ENCODE measurements at regions not wholly inside any gene's neighbourhood (a gene's known extent, or its start where the extent isn't known, plus 50 kb on each side); places are given as distances from the start of the nearest gene placed in this dataset.

DNA sequence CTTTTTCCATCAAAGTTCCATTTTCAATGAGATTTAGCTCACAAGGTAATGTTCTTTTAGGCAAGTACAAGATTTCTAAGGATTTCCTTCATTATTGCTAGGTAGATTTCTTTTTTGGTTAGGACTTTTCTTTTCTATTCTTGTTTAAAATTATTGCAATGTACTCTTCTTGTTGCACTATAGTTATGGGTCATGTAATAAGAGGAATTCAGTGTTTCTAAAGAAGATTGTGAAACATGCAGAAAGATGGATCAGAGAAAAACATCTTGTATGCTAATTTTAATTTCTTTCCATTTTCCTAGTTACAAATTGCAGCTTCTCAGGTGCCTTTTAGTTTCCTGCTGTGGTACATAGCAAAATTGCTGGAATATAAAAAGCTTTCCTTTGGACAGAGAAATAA lies 56.1 kb downstream of the BTG1 start:
- DNase-seq (ENCODE audit: low read depth), result no peak

DNA sequence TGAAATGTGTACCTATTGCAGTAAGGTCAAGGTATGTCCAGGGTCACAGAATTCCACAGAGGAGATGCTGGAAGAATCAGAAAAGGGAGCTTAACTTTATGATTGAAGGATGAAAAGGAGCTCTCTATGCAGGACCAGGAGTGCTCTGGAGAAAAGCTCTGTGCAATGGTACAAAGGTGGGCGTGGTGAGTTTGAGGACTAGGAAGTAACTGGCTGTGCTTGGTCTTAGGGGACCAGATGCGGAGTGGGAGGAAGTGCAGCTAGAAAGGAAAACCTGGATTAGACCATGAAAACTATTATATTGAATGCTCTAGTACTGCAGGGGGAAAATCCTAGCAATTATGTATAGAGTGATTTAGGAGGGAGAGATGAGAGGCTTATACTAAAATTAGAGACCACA lies 56.8 kb downstream of the BTG1 start:
- no peak for DNase-seq (ENCODE audit: low read depth)

DNA sequence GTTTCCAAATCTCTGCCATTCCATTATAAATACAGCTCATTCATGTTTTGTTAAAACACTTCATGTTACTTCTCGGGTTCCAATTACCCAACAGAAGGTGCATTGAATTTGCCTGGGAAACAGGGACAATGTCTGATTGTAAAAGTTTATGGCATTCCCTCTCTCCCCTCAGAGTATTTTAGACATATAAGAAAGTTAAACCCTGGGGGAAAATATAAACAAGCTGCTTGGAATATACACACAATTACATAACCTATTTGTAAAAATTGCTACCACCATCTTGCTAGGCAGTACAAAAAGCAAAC lies 60.0 kb downstream of the BTG1 start:
- DNase-seq (ENCODE audit: low read depth), result no peak

DNA sequence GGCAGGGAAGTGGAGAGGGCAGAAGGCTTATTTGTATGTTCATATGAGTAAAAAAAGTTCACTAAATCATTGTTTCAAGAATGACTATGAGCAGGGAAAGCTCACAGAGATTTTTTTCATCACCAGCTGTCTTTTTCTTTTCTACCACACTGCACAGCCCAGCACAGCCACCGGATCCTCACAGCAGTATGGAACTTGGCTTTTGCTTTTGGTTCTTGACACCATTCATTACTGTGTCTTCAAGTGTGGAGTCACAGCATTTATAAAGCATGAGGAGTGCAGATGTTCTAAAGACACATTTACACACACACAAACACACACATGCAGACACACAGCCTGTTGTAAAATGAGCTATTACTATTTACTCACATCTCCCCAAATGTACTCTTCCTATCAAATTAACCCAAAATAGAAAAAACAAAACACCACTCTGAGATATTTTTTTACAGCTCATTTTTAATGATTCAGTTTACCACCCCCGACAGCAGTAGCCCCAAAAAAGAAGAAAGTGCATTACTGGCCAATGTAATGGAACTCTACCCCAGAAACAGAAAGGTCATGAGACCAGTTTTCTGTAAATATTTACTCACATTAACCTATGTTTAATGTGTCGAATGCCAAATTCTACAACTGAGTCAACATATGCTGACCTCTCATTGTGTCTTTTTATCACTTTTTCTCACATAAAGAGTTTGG lies 60.5 kb downstream of the BTG1 start:
- no peak for DNase-seq (ENCODE audit: low read depth)

DNA sequence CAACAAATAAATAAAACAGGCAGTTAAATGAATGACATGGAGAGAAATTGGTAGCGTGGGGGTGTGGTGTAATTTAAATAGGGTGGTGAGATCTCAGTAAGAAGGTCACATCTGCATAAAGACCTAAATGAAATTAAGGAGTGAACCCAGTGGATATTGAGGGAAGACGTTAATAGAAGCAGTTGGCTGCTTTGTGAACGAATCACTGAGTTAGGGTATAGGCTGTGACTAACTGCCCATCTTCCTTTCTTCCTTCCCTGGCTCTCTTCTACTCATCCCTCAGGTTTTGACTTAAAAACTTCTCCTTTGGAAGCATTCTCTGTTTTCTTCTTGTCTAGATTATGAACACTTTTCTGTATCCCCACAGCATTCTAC lies 64.7 kb downstream of the BTG1 start:
- DNase-seq (ENCODE audit: low read depth), result no peak

DNA sequence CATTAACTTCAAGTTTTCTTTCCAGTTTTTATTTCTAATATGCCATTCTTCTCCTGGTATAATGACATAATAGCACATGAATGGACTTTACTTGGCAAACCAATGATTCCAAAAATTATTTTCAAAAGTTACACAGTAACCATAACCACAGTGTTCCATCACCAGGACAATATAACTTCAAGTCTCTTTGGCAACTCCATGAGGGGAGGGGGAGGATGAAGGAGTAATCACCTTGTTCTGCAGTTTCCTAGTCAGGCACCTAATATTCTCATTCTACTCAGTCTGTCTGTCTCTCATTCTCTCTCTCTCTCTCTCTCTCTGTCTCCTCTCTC lies 66.6 kb downstream of the BTG1 start:
- no peak for DNase-seq (ENCODE audit: low read depth)

DNA sequence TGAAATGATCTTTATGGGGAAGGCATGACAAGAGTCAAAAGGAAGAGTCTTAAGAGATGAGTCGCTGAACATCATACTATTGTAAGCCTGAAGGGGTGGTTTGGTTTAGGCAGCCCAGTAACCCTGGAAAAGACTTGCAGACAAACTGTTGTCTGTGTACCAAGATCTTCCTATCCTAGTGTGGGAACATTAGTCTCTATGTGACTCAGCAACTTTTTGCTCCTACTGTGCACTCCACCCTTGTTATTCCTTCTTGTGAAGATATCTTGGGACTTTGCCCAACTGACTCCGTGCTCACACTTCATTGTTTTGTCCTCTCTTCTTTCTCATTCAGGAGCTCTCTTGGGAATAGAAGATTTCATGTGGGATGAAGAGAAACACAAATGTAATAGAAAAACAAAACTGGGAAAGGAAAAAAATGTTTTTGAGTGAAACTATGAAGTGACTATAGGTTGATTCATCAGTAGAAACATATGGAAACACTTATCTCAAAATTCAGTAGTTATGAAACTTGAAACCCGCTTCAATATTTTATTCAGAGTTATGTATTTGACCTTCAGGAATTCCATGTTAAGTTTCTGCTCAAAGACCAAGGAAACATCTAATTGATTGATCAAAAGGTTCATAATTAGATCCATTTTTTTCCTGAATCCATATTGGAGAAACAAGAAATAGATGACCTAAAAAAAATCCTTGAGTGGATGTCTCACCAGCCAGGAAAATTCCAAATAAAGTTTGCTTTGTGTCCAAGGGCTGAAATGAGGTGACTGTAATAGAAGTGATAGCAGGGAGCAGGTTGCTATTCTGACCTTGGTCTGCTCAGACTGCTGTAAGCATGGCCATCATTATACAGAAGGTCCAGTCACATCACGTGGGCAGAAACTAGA lies 67.2 kb downstream of the BTG1 start:
- DNase-seq (ENCODE audit: low read depth), result no peak

DNA sequence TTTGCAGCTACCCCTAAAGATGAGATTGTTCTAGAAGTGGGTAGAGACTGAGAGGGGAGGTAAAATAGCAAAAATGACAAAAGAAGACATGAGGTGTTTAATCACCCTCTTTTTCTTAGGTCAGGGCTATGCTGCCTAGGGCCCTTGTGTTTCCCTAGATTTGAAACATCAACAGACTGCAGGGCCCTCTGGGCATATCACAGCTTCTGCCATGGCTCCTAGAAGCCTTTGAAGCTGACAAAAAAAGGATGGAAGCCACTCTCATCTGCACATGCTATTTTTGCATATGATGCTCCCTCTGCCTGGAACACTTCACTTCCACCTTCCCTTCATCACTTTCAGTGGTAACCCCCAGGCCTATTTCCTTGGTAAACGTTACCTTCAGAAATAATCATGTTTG lies 68.1 kb downstream of the BTG1 start:
- no peak for DNase-seq (ENCODE audit: low read depth)

DNA sequence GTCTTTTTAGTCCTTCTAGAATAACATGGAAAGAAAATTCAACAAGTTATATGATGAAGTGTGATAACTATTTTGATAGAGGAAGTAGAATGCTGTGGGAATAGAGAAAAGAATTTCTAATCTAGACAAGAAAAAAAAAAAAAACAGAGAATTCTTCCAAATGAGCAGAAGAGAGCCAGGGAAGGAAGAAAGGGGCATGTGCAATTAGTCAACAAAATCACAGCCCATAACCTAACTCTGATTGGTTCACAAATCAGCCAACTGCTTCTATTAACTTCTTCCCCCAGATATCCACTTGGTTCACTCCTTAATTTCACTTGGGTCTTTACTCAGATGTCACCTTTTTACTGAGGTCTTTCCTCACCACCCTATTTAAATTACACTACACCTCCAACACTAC lies 69.5 kb downstream of the BTG1 start:
- DNase-seq (ENCODE audit: low read depth), result no peak

DNA sequence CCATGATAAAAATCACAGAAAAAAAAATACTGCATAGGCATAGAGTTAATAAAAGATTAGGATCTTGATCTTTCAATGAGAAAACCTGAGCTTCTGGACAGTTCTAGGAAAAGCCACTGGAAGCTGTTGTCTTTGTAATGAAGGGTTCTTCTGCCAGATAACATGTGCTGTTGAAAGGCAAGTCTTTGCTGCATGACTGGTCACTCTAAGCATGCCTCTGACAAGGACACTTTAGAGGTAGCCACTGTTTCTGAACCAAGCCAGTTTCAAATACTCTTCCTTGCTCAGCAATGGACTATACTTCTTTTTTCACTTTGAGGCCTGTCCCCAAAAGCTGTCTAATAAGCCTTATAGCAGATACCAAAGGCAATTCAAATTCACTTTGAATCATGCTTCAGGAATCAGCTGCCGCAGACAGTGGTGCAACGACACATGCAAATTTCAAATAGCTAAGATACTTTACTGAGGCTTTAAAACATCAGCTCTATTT lies 70.2 kb downstream of the BTG1 start:
- DNase-seq (ENCODE audit: low read depth), result no peak

DNA sequence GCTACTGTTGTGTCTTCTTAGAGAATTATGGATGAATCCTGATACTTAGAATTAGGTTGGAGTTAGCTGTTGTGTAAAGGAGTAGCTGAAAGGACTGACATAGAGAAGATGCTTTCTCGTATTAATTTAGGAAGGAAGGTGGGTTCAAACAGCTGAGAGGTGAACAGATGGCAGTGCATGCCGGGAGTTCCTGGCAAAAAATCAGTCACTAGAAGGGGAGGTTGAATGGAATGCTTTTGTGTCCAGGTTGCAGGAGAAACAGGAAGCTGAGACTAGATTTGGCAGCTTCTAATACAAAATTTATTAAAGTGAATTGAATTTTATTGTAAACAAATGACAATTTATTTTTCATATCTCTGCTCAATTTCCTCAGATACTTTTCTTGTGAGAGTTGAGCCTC lies 70.8 kb downstream of the BTG1 start:
- DNase-seq (ENCODE audit: low read depth), result no peak

DNA sequence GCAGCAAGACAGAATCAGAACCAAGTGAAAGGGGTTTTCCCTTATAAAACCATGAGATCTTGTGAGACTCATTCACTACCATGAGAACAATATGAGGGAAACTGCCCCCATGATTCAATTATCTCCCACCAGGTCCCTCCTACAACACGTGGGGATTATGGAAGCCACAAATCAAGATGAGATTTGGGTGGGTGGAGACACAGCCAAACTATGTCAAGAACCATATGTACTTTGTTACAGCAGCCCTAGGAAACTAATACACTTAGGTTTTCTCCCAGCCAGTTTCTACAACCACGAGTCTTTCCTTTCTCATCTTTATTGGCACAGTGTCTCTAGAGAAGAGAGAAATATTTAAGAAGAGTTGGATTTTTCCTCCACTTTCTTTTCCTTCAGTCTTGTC lies 72.6 kb downstream of the BTG1 start:
- no peak for DNase-seq (ENCODE audit: low read depth)

DNA sequence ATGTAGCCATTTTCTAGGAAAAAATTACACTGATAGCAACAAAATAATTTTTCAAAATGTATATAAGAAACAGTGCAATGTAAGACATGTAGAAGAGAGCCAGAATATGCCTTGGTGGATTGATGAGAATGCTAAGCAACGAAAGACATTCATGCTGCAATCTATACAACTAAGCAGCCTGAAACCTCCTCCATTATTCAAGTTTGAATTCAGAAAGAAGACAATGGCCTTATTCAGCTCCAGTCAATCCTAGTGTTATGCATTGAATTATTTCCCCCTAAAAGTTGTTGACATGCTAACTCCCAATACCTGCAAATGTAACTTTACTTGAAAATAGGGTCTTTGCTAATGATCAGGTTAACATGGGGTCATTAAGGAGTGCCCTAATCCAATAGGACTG lies 73.5 kb downstream of the BTG1 start:
- no peak for DNase-seq (ENCODE audit: low read depth)

DNA sequence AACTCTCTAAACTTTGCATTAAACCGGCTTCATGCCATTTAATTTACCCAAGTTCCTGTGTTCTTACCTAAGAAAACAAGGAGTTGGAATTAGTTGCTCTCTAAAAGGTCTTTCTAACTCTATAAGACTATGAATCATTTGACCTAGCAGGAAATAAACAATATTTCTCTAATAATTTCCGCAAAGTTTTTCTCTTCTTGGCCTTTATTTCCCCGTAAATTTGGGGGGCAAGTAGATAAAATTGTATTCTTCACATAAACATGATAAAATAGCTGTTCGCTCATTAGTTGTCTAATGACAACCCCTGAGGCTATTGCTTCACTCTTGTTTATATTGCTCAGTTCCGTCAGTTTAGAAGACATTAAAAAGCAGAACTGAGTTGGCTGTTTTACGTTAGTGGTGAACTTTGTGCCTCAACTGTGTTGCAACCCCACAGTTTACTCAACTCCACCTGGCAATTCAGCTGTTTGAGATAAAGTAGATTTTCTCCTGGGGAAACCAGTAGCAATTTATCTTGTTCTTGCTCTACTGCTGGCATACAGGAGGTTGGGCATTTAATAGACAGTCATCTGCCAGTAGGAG lies 74.7 kb downstream of the BTG1 start:
- no peak for DNase-seq (ENCODE audit: low read depth)

DNA sequence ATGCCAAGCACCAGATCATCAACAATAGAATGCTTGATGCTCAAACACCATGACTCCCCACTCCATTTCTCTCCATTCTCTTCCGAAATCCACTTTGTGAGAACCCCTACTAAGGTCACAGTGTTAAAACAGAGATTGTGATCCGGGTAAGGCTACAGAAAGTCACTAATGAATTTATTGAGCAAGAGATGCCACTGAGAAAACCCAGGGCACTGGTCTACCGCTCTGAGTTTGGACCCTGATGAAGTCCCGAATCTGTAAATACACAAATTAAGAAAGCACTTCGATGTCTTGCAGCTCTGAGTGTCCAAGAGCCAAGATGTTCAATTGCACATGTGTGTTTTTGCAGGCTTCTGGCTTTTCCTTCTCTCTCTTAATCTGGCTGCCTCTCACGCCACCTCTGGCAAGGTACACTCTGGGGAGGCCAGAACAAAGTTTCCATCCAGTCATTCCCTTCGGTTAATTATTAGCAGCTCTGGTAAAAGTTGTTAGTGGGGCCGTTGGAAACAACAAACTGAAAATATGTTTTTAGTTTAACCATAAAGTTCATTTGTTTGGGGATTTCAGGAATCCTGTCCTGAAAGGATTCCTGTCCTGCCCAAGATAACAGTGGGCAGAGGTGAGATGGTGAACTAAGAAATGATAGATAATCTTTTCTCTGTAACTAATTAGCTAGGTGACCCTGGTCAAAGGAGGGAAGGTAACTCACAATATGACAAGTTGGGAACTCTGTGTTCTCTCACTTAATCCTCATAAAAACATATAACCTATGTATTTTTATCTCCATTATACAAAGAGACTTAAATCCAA lies 75.4 kb downstream of the BTG1 start:
- DNase-seq (ENCODE audit: low read depth), result no peak

DNA sequence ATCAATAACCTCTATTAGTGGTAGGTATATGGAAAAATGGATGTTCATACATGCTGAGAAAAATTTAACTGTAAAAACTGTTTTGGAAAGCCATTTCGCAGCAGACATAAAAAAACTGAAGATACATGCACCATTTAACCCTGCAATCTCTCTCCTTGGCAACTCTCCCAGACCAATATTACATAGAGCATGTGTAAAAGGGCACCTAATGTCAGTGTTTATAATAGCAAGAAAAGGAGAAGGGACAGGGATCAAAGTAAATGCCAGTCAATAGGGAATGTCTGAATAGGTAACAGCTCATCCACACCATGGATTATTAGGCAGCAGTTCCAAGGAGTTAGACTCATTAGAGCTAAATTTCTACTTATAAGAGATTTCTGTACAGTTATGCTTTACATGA lies 77.2 kb downstream of the BTG1 start:
- no peak for DNase-seq (ENCODE audit: low read depth)

DNA sequence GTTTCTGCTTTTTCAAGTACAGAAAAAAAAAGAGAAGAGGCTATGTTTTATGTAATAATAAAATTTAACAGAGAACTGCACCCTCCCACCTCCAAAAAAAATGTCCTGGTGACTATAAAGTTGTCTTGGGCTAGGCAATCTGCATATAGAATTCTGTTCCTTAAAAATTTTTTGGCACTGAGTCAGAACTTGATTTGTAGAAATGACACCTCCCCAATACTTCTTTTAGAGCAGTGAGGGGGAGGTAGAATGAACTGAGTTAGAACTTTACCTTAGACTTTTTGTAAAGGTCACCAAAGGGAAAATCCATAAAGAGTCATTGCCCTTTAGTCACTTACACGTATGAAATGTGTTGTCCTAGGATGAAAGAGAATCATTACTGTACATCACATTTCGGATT lies 80.0 kb downstream of the BTG1 start:
- DNase-seq (ENCODE audit: low read depth), result no peak

DNA sequence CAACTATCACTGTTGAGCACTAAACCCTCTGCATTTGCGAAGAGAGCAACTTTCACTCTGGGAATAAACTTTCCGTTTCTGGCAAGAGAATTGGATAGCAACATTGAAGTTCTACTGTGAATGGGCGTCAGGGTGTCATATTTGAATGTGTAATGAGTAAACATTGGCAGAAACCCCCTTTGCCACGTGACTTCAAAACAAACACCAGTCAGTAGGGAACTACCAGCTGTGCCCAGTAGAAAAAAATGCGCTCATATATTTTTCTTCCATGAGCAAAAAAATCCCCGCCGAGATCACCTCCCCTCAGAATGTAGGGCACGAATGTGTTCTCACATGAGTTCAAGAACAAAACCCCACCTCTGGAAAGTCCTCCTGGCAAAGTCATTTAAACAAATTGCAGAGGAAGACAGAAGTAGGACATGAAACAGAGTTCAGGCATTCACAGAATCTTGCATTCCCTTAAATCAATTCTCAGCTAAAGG lies 80.6 kb downstream of the BTG1 start:
- peak; percentile 9 for DNase-seq (ENCODE audit: low read depth)

DNA sequence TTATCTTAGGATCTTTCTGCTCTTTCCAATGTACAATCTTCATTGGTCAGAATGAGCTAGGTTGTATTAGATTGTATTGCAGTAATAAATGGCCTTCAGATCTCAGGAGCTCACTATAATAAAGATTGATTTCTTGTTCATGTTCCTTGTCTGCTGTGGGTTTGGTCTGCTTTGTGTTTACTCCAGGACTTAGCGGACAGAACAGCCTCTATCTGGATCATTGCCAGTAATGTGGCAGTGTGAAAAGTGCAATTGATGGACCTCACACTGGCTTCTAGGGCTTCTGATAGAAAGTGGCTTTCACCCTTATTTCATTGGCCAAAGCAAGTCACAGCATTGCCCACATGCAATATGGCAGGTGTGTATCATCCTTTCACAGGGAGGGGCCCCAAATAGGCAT lies 81.2 kb downstream of the BTG1 start:
- DNase-seq (ENCODE audit: low read depth), result no peak

DNA sequence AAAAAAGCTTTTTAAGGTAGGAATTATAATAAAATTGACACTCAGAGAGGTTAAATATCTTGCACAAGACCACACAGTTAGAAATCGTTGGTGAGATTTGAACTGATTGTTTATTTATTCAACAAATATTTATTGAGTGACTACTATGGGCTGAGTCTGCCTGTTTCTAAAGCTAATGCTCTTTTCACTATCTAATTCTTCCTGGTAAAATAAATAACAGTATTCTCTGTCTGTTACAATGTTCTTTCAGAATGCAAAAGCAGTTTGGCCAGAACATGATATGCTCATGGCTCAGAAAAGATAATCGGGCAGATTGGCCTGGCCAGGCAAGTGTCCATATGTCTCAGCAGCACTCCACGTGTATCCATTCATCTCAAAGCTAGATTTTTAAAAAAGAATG lies 82.0 kb downstream of the BTG1 start:
- no peak for DNase-seq (ENCODE audit: low read depth)

DNA sequence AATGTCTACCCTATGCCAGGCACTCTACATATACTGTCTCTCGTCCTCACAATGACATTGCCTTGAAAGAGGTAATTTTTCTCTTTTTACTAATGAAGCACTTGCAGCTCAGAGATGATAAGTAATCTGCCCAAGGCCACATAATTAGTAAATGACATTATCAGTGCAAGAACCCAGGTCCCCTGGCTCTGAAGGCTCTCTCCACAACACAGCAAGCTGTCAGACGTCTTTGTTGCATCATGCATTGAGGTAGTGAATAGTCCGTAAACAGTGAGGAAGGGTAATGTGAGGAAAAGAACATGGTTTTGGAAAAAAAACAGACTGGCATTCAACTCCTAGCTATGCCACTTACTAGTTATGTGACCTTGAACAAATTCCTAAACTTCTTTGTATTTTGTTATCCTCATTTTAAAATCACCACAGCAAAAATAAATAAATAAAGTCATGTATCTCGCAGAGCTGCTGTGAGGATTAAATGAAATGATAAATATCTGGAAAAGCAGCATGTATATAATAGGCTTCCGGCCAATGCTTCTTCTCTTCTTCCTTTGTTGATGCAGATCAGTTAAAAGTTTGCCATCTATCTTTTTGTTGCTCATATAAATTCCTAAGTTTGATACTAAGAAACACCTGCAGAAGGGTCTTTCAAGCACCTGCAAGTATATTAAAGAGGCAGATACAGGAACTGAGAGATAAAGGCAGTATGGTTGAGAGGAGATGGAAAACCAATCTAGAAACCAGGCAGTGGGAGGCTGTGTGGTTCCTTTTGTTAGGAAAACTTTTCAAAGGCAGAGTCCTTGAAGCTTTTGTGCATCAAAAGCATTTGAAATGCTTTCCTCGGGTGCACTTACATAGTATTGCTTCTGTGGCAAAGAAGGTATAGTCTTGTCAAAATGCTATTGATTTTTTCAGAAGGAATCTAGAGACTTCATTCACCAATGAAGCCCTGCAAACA lies 82.8 kb downstream of the BTG1 start:
- DNase-seq (ENCODE audit: low read depth), result no peak
